SK-N-MC (cell line): ENCODE measurements at regions not wholly inside any gene's neighbourhood (a gene's known extent, or its start where the extent isn't known, plus 50 kb on each side); places are given as distances from the start of the nearest gene placed in this dataset.
"Not testable (repeated sequence)": the region's sequence is repeated elsewhere in the genome, so short reads cannot be mapped to it uniquely, and the experiment has no call there.

Source experiments
- DNase-seq: peaks from one replicate; pipeline ENCODE4 v3.0.0-alpha.2; 2011; ENCODE audit warnings: low read depth, low spot score
- H3K27ac ChIP-seq: fragments of 200-600 bp; sonication (generic); 2 replicates; pipeline ENCODE4 v1.5.1; 2016; ENCODE audit warnings: mixed run types
- H3K36me3 ChIP-seq: fragments of 200-600 bp; sonication (generic); 2 replicates; pipeline ENCODE4 v1.6.1; 2017; ENCODE audit warnings: antibody characterized with exemption, low read length, mixed read lengths; ENCODE audit not compliant: insufficient read depth
- H3K4me3 ChIP-seq: fragments of 200-600 bp; sonication (generic); 2 replicates; pipeline ENCODE4 v1.5.1; 2016
- H3K9ac ChIP-seq: fragments of 200-600 bp; sonication (generic); 2 replicates; pipeline ENCODE4 v1.8.0; 2017; ENCODE audit warnings: mixed run types, mixed read lengths; ENCODE audit not compliant: insufficient read length
- H3K9me3 ChIP-seq: fragments of 200-600 bp; sonication (generic); 2 replicates; pipeline ENCODE4 v1.6.1; 2017; ENCODE audit warnings: low read depth, mild to moderate bottlenecking, antibody characterized with exemption, low read length, moderate library complexity, mixed read lengths
- EZH2 ChIP-seq: fragments of 200-600 bp; sonication (generic); IDR thresholded peaks from one replicate; pipeline ENCODE4 v1.6.1; 2017; ENCODE audit warnings: antibody characterized with exemption
- FOXP2 ChIP-seq: optimal IDR thresholded peaks from 2 replicates; pipeline ENCODE3; 2011; ENCODE audit warnings: mild to moderate bottlenecking, moderate library complexity; ENCODE audit not compliant: insufficient read depth; ENCODE audit errors: extremely low read length, control extremely low read depth
- POLR2AphosphoS5 ChIP-seq: IDR thresholded peaks from 2 replicates; pipeline ENCODE4 v1.6.1; 2012; ENCODE audit warnings: mild to moderate bottlenecking, low read depth, low read length, borderline replicate concordance

- H3K36me3 ChIP-seq = no peaks in the 10 kb centered on the region
- no peaks in the 10 kb centered on the region for H3K9me3 ChIP-seq
- TF ChIP-seq FOXP2 (no peak), EZH2 (no peak), POLR2AphosphoS5 (no peak)
- no peak overlapping the region for H3K27ac ChIP-seq
- no peak for DNase-seq
- H3K9ac ChIP-seq = no peak overlapping the region
- no peak overlapping the region for H3K4me3 ChIP-seq
These were observed 754.7 kb downstream of the DHX35 start for GRCh38 chr20:39716796-39717341.

DNA sequence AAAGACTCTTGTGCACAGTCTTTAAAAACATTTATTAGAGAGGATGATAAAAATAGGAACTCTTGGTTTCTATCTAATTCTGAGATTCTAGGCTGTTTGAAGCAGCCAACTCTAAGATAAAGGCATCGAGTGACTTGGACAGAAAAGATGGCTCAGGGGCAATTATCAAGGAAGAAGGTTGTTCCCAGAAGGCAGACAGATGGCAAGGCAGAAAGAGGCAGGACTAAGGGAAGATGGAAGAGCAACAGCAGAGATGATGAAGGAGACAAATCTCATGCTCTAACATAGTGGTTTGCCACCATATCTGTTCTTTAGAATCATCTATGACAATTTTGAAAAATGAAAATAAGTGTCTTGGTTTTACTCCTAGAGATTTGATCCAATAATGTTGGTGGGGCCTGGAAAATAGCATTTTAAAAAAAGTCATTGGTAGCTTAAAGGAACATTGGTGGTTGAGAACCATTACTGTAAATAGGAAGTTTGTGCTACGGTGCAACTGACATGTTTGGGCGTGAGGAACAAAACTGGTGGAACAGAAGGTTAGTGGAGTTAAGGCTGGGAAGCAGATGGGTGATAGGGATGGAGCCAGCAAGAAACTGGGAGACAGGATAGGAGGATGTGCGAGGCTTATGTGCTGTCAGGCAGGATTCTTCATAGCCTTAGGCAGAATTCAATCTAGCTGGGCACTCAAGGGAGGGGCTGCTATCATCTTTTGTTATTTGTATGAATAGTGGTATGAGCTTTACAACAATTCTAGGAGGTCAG, 751.1 kb downstream of the DHX35 start:
- Histone ChIP-seq H3K9me3 (no peaks in the 10 kb centered on the region), H3K4me3 (no peak overlapping the region), H3K36me3 (no peaks in the 10 kb centered on the region), H3K9ac (no peak overlapping the region), H3K27ac (no peak overlapping the region)
- DNase-seq = no peak
- TF ChIP-seq POLR2AphosphoS5 = no peak
- TF ChIP-seq EZH2 = no peak
- TF ChIP-seq FOXP2 = no peak

GRCh38 chr20:39706184-39706663, 744.1 kb downstream of the DHX35 start:
- Histone ChIP-seq H3K4me3 (no peak overlapping the region), H3K27ac (no peak overlapping the region), H3K9me3 (no peaks in the 10 kb centered on the region), H3K36me3 (no peaks in the 10 kb centered on the region), H3K9ac (no peak overlapping the region)
- TF ChIP-seq FOXP2 (no peak), EZH2 (no peak), POLR2AphosphoS5 (no peak)
- no peak for DNase-seq

DNA sequence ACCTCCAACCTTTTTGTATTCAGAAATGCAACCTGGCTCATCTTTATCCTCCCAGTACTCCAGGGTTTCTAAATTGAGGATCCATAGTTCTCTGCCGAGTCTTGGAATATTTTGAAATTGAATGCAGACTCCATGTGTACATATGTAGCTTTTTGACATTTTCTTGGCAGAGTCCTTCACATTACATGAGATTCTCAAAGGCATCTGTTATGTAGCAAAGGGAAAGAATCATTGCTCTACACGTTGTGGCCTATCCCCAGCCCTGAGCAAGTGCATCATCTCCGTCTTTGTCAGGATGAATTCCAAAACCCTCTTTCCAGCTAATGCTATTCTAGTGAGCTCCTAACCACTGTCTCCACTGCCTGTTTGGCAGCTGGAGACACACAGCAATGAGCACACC, 742.9 kb downstream of the DHX35 start:
- no peak overlapping the region for H3K4me3 ChIP-seq
- no peaks in the 10 kb centered on the region for H3K9me3 ChIP-seq
- DNase-seq = no peak
- H3K27ac ChIP-seq = no peak overlapping the region
- no peak for TF ChIP-seq POLR2AphosphoS5
- no peak for TF ChIP-seq FOXP2
- no peak for TF ChIP-seq EZH2
- no peak overlapping the region for H3K9ac ChIP-seq
- no peaks in the 10 kb centered on the region for H3K36me3 ChIP-seq

DNA sequence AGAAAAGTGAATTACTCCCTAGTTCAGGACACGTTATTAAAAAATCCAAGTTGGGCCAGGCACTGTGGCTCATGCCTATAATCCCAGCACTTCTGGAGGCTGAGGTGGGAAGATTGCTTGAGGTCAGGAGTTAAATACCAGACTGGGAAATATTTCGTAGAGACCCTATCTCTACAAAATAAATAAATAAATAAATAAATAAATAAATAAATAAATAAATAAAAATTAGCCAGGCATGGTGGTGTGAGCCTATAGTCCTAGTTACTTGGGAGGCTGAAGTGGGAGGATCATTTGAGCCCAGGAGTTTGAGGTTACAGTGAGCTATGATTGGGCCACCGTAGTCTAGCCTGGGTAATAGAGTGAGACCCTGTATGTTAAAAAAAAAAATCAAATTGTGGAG, 741.2 kb downstream of the DHX35 start:
- not testable (repeated sequence) for H3K27ac ChIP-seq, H3K9ac ChIP-seq, DNase-seq, H3K4me3 ChIP-seq, H3K36me3 ChIP-seq, H3K9me3 ChIP-seq

- no peak overlapping the region for H3K27ac ChIP-seq
- no peak overlapping the region for H3K9ac ChIP-seq
- H3K4me3 ChIP-seq = no peak overlapping the region
- no peak for DNase-seq
- TF ChIP-seq EZH2 = no peak
- no peak for TF ChIP-seq FOXP2
- TF ChIP-seq POLR2AphosphoS5 = no peak
- H3K9me3 ChIP-seq = no peaks in the 10 kb centered on the region
- H3K36me3 ChIP-seq = no peaks in the 10 kb centered on the region
These were observed 740.7 kb downstream of the DHX35 start for GRCh38 chr20:39702701-39703349.

GRCh38 chr20:39700528-39700927, 738.4 kb downstream of the DHX35 start:
- Histone ChIP-seq H3K9me3 (no peaks in the 10 kb centered on the region), H3K27ac (no peak overlapping the region), H3K4me3 (no peak overlapping the region), H3K9ac (no peak overlapping the region), H3K36me3 (no peaks in the 10 kb centered on the region)
- TF ChIP-seq POLR2AphosphoS5 = no peak
- TF ChIP-seq EZH2 = no peak
- TF ChIP-seq FOXP2 = no peak
- no peak for DNase-seq

DNA sequence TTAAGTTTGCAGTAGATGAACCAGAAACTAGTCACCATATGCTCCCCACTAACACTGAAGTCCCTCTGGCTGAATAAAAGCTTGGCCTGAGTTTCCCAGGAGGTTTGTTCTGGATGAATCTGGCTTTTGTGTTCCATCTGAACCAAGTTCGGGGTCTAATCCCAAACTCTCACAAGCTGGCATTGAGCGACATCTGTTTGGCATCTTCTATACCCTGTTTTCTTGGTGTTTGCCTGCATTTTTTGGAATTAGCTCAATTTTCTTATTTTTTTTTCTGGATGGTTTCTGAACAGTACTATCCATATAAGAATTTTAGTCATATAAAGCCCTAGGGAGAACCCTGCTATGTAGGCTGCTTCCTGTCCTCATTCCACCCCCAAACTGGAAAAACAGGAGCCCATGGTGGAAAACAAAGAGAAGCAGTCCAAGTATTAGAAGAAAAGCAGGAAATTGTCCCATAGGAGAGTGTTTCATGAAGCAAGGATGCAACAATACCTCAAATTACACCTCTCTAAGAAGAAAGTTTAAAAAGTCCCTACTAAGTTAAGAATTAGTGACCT, 737.1 kb downstream of the DHX35 start:
- Histone ChIP-seq H3K27ac (peak overlapping the region; percentile 62; the same call in 1 of the 2 replicates), H3K4me3 (peak overlapping the region; percentile 30), H3K9ac (no peak overlapping the region), H3K9me3 (no peaks in the 10 kb centered on the region), H3K36me3 (no peaks in the 10 kb centered on the region)
- no peak for TF ChIP-seq EZH2
- no peak for TF ChIP-seq POLR2AphosphoS5
- no peak for TF ChIP-seq FOXP2
- no peak for DNase-seq

GRCh38 chr20:39698752-39699151, 736.6 kb downstream of the DHX35 start:
- no peak for DNase-seq
- TF ChIP-seq FOXP2 = no peak
- no peak for TF ChIP-seq EZH2
- TF ChIP-seq POLR2AphosphoS5 = no peak
- Histone ChIP-seq H3K9me3 (no peaks in the 10 kb centered on the region), H3K9ac (no peak overlapping the region), H3K27ac (peak overlapping the region; percentile 62), H3K4me3 (peak overlapping the region; percentile 30), H3K36me3 (no peaks in the 10 kb centered on the region)
